ENCODE measurements at regions not wholly inside any gene's neighbourhood (a gene's known extent, or its start where the extent isn't known, plus 50 kb on each side); places are given as distances from the start of the nearest gene placed in this dataset.

DNA sequence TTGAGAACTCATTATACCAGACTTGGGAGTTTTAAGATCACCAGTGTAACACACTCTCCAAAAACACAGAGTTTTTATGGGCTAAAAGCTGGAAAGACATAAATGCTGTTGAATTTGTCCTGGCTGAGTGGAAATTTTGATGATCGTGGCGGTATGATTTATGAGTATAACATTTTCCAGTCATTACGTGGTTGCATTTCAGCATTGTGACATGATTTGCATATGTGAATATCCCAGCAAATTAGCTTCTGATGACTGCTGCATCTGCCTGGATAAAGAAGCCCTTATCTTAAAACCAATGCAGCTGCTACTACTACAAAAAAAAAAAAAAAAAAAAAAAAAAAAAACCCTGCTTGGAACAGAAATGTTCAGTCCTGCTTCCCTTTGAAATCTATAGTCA lies 850.9 kb downstream of the TFAP2A start:
- no peak for DNase-seq

DNA sequence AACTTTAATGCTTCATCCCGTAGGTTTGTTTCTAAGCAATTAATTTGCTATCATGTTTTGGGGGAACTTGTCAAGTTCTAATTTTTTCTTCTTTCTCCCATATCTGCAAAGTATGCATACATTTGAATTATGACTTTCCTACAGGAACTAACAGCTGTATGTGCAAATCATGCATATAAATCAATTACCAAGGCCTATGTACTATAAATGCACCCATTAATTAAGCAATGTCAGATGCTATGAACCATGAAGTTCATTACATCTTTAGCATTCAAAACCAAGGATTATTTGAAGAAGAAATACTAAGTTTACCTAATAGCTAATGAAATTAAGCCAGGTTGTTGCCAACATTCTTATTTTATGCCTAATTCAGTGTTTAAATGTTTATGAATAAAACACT lies 851.3 kb downstream of the TFAP2A start:
- DNase-seq, result no peak

GRCh38 chr6:9554806-9555205 lies 860.1 kb downstream of the TFAP2A start:
- no peak for DNase-seq

DNA sequence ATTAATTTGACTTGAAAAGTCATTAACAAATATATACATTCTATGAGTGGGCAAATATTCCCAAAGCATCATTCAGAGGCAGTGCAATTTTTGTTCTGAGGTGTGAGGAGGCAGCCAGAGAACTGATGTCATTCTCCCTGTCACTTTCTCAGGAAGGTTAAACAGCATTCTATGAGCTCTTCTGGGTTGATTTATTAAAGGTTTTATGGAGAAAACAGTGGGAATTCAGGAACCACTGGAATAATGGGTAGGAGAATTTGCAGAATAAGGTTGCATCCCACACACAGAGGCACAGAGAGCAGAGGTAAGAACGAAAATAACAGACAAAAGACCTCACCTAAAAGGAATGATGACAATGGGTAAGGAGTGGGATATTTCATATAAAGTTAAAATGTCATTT lies 860.6 kb downstream of the TFAP2A start:
- DNase-seq, result no peak

DNA sequence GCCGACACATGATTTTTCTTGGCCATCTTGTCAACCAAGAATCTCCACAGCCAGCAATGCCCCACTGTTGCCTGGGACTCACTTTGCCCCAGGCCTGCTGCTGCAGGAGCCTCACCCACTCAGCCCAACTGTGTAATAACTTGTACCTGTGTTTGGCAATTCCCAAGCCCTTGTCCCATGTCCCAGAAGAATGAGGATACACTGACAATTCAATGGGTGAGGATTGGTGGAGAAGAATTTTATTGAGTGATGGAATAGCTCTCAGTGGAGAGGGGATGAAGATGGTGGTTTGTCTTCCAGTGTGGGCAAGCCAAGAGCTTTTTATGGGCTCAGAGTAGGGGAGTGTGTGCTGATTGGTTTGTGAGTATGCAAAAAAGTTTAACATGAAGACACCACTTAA lies 861.9 kb downstream of the TFAP2A start:
- no peak for DNase-seq

GRCh38 chr6:9543649-9544048 lies 871.2 kb downstream of the TFAP2A start:
- DNase-seq, result no peak

DNA sequence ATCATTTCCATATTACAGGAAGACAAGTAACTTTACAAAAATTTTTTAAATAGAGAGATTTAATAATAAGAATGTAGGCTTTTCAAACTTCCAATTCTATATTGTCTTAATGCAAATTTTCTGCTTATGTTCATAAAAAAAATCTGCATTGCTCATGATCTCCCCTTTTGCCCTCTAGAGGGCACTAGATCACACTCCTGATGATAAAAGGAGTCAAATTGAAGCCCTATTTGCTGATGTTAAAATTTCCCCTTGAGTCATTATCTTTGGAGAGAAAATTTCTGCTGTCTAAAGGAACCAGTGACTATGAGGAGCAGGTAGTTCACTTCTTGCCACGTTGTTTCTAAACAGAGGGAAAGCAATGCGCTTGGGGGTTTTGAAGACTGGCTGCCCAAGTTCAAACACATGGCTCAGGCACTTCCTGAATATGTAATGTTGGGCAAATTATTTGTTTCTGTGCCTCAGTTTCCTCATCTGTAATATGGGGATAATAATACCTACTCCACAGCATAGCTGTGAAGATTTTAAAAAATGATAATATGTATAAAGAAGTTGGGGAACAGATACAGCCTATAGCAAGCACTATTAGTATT lies 874.2 kb downstream of the TFAP2A start:
- DNase-seq, result no peak

DNA sequence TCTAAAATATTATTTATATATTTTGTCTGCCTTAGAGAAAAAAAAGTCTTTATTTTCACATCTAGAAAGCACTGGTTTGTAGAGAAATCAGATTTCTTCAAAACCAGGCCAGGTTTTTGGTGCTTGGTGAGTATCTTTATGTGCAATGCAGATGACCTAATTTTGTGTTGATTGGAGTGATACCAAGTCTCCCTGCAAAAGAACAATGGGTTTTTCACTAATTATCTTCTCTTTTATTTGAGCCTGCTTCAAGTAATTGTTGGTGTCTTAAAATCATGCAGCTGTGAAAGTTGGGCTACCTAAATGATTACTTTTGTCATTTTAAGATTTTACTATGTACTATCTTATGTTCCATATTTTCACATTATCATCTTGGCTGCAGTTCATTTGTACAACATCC lies 874.7 kb downstream of the TFAP2A start:
- no peak for DNase-seq

DNA sequence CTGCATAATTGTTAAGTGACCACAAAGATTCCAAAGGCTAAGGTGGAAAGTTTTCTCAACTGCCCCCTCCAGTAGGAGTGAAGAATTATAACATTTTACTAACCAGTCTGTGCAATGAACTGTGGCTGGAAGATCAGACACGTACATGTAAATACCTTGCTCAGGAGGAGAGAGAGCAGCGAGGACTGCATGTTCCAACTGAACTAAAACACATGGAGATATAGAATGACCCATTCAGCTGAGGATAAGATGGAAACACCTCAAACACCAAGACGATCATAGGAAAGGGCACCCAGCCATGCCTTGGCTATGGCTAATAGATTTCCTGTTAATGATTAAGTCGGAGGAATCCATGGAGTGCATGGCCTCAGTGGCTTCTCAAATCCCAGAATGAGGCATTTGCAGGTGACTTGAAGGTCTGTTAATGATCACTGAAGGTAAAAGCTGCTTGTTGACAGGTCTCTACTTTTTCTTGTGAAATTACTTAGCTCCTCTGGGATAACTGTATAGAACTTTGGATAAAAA lies 875.6 kb downstream of the TFAP2A start:
- DNase-seq, result no peak

GRCh38 chr6:9537381-9537780 lies 877.5 kb downstream of the TFAP2A start:
- DNase-seq, result no peak

GRCh38 chr6:9535106-9535505 lies 879.8 kb downstream of the TFAP2A start:
- no peak for DNase-seq

DNA sequence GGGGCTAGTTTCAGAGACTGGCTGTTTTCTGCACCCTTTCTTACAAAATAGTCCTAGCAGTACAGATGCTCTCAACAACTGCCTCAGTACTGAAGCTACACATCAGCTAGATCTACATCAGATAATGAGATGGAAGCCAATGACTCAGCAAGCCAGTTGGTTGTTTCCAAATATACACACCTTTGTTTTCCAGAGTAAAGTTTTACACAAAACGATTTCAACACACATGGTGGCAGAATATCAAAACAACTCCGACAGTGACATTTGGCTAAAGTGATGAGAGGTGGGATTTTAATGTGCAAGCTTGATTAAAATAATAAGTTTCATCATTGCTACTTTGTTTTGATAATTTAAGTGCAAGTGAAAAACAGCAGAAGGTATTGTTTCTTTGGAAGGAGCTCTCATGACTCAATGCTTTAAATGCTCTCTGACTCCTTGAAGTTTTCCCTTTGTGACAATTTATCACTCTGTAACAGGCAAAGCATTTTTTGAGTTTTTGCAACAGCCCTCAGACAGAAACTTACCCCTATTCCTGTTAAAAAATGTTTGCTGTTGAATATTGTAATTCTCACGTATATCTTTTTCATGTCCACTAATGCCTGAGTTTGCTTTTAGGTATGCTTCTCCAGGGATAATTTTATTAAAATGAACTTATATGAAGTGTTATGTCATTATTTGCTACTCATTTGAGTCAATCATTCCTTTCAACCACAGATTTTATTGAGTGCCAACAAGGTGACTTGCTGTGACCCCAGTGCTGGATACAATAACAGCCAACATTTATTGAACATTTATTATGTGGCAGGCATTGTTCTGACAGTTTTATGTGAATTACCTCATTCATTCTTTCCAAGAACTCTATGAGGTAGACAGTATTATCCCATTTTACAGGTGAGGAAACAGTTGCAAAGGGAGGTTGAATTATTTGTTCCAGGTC lies 882.0 kb downstream of the TFAP2A start:
- no peak for DNase-seq

- no peak for DNase-seq
Observed at GRCh38 chr6:9527679-9528286, 887.1 kb downstream of the TFAP2A start.

- DNase-seq, result peak; percentile 29
Observed at GRCh38 chr6:9523462-9523861, 891.4 kb downstream of the TFAP2A start.

- no peak for DNase-seq
Observed at GRCh38 chr6:9522101-9522500, 892.8 kb downstream of the TFAP2A start.

DNA sequence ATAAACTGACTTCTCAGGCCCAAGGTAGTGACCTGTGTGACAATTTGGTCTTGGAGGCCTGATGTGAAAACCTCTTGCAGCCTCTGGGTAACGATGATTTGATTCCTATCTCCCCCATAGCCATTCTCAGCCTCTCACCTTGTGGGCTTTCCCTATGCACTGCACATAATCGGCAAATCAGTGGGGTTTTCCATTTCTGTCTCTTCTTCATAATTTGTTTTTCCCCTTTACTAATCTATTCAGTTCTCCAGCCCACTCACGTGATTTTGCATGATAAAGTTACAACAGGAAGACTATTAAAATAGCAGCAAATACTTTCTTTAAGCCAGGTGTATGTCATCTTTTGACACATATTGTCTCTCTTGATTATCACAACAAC lies 893.7 kb downstream of the TFAP2A start:
- DNase-seq, result no peak

GRCh38 chr6:9520417-9521151 lies 894.3 kb downstream of the TFAP2A start:
- no peak for DNase-seq

- DNase-seq, result no peak
Observed at GRCh38 chr6:9518431-9518830, 896.4 kb downstream of the TFAP2A start.

DNA sequence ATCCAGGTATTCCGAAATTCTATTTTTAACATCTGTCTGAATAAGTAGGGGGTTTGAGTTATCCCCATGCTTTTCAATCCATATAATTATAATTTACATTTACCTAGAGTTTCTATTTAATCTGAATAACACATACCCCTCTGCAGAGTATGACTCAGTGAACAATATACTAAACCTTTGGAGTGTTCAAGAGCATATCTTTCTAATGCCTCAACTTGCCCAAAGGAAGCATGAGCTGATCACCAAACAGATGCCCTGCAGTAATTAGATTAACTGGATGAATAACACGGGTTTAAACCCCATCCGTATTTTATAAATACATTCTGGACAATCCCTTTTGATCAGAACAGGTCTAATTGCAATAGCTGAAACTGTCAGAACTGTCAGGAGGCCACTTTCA lies 897.1 kb downstream of the TFAP2A start:
- DNase-seq, result no peak

- DNase-seq, result no peak
Observed at GRCh38 chr6:9515633-9516606, 899.0 kb downstream of the TFAP2A start.

GRCh38 chr6:9514146-9514545 lies 900.7 kb downstream of the TFAP2A start:
- DNase-seq, result no peak

DNA sequence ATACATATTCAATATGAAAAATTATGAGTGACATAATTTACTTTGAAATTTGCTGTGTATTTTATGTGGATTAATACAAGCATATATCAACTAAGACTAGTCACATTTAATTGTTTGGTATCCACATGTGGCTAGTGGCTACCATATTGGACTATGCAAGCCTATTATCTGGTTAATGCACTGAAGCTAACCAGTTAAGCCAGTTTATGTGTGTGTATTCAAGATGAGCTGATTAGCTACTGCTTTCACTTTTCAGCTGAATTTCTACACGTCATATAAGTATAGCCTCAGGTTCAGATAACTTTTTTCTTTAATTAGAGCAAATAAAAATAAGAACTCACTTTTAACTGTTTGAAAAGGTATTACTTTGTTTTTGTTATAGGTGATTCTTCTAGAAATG lies 903.7 kb downstream of the TFAP2A start:
- no peak for DNase-seq
